Fibroblast of the aortic adventitia (primary cell): ENCODE measurements at regions not wholly inside any gene's neighbourhood (a gene's known extent, or its start where the extent isn't known, plus 50 kb on each side); places are given as distances from the start of the nearest gene placed in this dataset.
A peak's percentile ranks its signal among the peaks of the same experiment; 100 is the strongest.

Source experiments
- DNase-seq: peaks from one replicate; pipeline ENCODE4 v3.0.0-alpha.2; 2010; ENCODE audit warnings: low read depth
- H3K4me3 ChIP-seq: 2 replicates; pipeline ENCODE4 v1.5.1; 2011; ENCODE audit warnings: low read depth, mild to moderate bottlenecking, control low read depth, low read length, moderate library complexity
- TF ChIP-seq, protein P1 (sequence below): IDR thresholded peaks from 2 replicates; pipeline ENCODE4 v1.5.1; 2011; ENCODE audit warnings: mild to moderate bottlenecking, low read length, control low read depth, inconsistent platforms; ENCODE audit not compliant: insufficient read depth

DNA sequence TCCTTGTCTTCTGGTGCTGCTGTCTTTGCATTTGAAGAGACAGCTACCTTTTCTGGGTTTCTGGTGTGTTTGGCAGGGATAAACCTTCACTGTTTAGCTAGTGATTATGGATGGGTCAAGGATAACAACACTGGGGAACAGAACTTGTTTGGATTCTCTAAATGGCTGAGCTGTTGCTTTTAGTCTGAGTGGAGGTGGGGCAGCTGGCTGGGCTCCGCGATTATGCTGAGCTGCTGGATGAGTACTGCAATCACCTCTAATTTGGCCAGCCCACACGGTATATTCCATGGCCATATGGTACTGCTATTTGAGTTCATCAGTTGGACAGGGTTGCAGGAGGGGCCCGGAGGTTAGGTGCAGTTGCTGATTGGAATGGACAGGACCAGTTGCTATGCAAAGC is 361.6 kb upstream of the TFPI start:
- H3K4me3 ChIP-seq: no peak overlapping the region
- DNase-seq: no peak
- TF ChIP-seq, protein P1, sequence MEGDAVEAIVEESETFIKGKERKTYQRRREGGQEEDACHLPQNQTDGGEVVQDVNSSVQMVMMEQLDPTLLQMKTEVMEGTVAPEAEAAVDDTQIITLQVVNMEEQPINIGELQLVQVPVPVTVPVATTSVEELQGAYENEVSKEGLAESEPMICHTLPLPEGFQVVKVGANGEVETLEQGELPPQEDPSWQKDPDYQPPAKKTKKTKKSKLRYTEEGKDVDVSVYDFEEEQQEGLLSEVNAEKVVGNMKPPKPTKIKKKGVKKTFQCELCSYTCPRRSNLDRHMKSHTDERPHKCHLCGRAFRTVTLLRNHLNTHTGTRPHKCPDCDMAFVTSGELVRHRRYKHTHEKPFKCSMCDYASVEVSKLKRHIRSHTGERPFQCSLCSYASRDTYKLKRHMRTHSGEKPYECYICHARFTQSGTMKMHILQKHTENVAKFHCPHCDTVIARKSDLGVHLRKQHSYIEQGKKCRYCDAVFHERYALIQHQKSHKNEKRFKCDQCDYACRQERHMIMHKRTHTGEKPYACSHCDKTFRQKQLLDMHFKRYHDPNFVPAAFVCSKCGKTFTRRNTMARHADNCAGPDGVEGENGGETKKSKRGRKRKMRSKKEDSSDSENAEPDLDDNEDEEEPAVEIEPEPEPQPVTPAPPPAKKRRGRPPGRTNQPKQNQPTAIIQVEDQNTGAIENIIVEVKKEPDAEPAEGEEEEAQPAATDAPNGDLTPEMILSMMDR: no peak

DNA sequence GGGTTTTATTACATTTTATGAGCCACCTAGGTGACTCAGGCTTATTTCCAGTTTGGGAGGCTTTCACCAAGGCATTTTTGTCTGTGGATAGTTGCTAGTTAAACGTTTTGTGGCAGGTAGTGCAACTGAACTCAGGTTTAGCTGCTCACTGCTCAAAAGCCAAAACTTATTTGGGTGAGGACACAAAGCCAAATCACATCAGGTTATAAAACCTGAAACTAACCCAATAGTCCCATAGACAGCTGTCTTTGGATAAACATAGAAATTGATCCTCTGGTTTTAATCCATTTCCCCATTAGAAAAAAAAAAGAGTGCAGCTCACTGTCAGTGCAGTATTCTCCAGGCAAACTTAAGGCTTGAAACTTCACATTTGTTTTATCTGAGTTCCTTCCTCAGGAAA is 362.6 kb upstream of the TFPI start:
- TF ChIP-seq, protein P1: no peak
- DNase-seq: no peak
- H3K4me3 ChIP-seq: no peak overlapping the region

DNA sequence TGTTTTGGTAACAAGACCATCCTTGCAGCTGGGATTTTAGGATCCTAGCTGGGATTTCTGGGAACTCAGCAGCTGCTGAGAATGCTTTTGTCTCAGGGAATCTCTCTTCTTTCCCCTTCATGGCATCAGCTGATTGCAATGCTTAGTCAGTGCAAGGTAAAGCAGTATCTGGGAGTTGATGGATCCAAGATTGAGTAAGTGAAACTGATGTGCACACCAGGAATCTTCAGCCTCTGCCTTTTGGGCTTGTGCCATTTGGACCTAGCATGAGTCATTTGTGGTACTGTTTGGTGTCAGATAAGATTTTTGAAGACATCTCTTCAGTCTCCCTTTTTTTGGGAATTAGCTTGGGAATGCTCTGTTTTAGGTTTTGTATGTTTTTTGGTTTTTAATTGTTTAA is 363.3 kb upstream of the TFPI start:
- H3K4me3 ChIP-seq: no peak overlapping the region
- peak; percentile 70 for DNase-seq
- TF ChIP-seq, protein P1: no peak

DNA sequence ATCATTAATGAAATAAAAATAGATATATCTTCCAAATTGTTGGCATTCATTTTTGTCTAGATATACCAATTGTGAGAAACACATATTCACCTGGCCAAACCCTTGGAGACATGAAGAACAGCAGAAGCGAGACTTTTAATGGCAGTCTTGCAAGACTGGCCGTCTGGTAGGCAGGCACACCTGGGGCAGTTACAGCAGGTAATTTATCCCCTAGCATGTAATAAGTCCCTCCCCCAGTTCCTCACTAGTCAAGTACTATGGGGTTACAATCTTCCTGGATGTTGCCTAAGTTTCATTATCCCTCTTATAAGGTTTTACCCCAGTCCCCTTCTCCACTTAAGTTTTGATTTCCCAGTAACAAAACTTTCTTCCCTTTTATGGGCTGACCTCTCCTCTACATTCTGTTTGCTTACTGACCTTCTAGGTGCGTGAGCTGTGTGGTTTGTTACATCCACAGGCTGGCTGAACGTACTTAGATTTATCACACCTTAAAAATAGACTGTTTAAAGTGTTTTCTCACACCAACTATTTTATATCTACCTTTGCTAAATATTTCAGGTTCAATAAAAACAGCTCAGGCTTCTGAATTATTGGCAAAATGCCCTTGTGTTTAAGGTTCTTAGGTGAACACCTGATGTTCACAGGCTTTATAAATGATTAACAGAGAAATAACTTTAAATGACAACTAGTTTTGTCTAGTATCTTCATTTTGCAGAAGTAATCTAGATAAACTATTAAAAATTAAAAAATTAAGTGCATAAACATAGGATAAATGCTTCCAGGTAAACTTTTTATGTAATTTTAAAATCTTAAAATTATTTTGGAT is 365.0 kb upstream of the TFPI start:
- TF ChIP-seq, protein P1: no peak
- no peak for DNase-seq

DNA sequence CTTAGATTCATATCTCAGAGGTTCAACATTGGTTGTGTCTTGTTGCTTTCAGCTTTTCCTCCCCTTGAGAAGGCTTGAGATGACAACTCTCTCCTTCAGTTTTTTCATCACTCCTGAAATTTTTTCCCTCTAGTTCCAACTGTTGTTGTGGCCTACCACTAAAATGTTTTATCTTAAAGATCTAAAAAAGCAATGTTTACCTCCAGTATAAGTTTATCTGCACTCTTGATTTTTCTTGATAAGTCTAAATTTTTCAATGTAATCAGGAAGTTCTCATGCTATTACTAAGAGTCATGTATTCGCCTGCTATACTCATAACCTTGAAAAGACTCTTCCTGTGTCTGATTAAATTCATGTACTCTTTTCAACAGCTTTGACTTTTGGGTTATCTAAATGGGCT is 366.3 kb upstream of the TFPI start:
- TF ChIP-seq, protein P1: no peak
- H3K4me3 ChIP-seq: no peak overlapping the region
- DNase-seq: no peak

More for the DNA sequence above, 365.0 kb upstream of the TFPI start:
- H3K4me3 ChIP-seq: no peak overlapping the region

DNA sequence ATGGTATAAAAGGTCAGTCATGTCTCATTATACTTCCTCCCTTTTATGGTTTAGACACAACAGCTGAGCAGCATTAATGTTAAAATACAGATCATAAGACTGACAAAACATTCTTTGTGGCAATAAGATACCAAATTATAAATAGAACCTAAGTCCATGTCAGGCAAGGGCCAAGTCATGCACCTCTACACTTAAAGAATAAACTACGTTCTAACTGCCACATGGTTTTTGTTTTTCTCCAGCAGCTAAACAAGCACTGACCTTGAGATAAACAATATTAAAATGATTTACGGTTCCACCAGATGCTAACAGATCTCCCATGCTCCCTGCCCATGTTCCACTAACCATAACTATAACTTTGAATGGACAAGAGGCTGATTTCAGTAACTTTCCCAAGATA is 368.6 kb upstream of the TFPI start:
- H3K4me3 ChIP-seq: no peak overlapping the region
- TF ChIP-seq, protein P1: no peak
- no peak for DNase-seq

DNA sequence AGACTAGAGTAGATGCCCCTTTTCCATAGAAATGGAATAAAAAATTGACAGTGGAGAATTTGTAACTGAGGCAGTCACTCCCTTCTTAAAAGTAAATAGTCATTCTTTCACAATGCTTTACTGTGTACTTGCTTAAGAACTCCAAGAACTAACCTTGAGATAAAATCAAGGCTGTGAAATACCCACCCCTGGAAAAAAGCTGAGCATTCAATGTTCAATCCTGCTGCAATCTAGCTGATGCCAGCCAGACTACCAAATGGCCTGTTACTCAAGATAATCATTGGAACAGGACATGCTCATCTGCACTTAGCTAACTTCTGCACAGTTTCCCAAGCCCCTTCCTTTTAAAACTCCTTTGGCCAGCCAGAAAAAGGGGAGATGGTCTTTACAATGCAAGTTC is 367.4 kb upstream of the GULP1 start:
- TF ChIP-seq, protein P1: no peak
- DNase-seq: no peak
- no peak overlapping the region for H3K4me3 ChIP-seq
